GM18907 (cell line): ENCODE measurements at regions not wholly inside any gene's neighbourhood (a gene's known extent, or its start where the extent isn't known, plus 50 kb on each side); places are given as distances from the start of the nearest gene placed in this dataset.
A peak's percentile ranks its signal among the peaks of the same experiment; 100 is the strongest.

Experiments
- ATAC-seq: cut with Tn5 transposase; IDR thresholded peaks from one replicate; pipeline ENCODE4 v1.9.1; 2021; ENCODE audit warnings: mild to moderate bottlenecking, moderate library complexity; ENCODE audit not compliant: unreplicated experiment

DNA sequence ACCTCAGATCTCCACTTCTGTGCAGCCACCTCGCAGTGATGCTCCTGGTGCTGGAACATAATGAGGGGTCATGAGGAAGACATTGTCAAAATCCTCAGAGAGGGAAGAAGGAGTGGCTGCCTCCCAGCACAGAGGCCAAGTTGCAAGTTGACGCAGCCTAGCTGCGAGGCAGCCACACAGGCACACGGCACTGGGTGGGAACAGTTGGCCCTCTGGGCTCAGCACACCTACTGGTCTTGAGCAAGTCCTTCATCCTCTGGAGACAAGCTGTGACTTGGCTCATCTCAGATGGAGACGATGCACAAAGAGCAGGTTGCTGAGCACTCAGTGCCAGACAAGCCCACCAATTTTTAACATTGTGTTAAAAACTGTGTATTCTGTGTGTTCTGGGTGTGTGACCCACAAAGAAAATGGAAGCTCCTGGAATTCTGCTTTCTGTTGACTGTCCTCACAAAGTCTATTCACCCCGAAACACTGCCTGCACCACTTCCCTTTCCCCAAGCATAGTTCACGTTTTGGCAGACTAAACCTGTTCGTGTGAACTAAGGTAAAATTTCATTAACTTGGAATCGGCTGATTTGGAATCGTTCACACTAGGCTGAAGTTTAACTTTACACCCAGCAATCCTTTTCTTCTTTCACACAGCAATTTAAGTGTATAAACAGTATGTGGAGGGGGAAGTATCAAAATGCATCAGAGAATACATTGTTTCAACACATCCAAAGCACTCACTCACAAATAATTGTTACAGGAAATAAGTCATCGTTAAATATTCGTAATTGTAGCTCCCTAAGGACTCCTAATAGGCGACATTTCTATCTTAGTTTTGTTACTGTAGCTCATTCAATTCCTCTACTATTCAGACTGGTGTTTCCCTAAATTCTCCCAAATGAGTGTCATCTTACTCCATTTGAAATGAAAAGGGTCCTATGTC is 266.6 kb upstream of the ID2 start:
- no peak for ATAC-seq

DNA sequence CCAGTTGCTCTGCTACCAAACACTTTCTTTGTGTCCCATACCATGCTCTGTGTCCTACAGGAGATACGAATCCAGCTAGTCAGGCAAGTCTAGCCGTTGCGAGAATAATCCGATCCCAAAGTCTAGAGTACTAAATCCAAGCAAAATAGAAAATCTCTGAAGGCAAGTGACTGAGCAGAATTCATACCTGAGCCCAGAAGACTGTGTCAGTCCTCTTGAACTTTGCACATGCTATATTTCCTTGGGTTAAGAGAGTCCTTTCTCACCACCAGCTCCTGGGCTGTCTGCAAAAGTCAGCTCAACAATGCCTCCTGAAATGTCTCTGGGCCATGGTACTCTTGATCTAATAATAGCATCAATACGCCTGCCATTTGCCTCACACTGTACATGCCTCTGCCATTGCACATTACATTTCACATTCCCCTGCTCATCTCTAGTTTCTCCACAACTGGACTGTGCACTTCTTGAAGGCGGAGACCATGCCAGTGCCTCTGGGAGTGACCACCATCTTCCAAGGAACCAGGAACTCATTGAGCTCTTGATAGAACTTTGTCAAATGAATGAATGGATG is 265.8 kb upstream of the ID2 start:
- ATAC-seq: no peak

DNA sequence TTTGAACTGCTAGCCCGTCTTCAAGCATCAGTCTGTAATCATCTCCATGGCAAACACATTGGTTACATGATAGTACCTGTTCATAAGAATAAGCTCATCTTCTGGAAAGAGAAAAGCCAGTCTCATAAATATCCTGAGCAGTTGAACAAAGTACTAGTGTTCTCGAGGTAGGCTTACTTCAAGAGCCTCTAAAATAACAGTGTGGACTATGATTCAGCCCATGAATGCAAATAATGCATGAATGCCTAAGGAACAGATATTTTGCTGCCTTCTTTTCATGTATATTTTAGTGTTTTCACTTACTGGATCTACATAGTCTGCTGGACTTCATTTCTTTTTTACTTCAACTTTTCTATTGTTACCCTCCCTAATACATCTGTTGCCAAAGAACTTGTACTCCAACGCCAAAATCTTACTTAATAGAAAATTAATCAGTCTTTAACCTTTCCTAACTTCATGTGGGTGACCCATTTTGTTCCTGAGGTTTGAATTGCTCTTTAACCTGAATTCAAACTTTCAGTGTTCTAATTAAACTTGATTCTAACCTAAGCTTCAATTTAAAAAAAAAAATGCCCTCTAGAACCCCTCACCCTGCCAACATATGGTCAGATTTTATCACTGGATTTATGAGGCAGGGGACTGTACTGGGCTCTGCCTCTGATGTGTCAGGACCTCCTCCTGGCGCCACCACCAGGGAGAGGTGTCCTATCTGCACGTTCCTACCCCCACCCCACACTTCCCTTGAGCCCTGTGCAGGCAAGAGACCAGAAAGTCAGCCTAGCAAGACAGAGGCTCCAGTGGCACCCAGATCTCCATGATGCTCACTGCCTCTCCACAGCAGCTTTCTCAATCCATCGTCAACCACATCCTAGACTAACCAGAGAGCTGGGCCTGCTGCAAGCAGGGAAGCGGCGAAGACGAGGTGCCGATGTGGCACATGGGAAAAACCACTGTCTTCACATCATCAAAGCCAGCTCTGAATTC is 264.7 kb upstream of the ID2 start:
- ATAC-seq: no peak

DNA sequence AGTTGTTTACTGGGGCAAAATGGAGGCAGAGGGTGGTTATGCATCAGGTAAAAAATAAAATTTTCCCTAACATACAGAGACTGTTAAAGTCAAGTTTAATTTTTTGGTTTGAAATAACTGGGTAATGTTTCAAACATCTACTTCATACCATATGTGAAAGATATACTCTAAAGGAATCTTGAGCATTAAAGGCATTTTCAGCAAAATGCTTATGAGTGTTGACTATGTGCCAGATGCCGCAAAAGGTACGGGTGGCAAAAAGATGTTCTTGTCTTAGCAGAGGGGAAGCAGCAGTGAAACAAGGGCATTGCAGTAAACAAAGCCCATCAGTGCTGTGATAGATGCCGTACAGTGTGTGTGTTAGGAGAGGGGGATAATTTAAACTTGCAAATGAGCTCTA is 263.1 kb upstream of the ID2 start:
- no peak for ATAC-seq

DNA sequence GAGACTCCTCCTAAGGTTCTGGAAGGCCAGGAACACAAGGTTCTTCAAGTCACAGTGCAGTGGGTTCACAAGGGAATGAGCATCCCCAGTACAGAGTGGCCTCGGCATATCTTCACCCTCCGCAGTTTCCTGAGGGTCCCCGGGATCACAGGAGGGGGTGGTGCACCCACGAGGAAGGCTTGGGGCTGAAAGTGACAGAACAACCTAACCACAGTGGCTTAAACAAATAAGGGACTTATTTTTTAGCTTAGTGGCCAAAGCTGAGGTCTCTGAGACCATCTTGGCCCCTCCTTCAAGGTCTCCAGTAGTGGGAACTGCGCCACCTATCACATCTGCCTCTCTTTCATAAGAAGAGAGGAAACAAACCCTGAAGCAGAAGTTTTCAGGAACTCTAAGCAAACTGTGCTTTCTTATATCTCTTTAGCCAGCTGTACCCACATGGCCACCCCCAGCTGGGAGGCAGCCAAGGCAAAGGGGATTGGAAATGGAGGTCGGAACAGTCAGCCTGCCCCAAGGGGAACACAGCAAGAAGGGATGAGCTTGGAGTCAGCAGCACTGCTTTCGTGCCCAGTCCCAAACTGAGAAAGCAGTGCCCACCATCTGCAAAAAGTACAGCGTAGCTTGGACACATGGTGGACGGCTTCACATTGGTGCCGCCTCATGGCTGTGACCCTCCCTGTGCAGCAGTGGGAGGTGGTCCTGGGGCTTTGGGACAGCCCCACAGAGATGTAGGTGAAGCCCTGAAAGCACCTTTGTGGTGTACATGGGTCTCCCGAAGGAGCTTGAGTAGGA is 260.0 kb upstream of the ID2 start:
- peak; percentile 92 for ATAC-seq

DNA sequence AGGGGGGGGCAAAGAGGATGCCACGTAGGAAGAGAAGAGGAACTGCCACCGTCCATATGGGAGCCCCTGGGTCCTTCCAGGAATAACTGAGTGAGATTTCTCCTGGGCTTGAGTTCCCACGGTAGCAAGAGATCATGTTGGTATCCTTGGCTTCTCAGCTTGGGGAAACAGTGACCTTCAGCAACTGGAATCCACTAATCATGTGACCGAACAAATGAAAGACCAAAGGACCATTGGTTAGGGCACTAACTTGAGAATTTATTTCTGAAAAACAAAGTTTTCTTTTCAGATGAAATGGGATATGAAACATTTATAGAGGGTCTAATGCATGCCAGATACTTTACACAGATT is 259.4 kb upstream of the ID2 start:
- ATAC-seq: no peak

DNA sequence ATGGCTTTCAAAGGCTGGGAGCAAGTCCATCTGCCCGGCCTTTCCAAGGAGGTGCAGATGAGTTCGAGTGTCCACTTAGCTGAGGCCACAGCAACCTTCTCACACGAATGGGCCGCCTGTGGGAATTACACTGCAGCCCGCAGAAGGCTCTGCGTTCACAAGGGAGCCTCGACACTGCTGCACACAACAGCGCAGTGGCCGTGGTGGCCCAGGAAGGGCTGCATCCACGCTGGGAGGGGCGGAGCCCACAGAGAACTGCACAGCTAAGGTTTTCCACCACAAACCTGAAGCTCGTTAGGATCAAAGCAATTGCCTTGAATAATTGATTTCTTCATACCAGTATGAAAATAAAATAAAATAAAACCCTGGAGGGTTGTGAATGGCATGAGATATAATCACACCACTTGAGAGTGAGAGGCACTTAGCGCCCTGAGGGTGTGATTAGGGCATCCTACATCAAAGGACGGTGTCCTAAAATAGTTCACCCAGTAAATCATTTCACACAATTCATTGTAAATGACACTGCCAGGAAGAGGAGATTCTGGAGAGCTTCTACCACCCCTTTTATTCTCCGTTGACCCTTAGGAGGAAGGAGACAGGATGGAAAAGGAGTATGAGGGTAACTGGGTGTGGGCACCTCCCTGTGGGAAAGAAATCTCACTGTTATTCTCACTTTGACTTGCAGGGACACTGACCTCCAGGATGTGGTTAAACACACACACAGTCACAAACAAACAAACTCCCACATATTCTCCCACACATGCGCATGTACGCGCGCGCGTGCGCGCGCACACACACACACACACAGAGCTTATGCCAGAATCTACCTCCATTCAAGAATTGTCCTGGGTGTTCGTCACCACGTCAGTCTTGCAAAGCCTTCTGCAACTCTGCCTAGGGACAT is 256.6 kb upstream of the ID2 start:
- ATAC-seq: no peak

DNA sequence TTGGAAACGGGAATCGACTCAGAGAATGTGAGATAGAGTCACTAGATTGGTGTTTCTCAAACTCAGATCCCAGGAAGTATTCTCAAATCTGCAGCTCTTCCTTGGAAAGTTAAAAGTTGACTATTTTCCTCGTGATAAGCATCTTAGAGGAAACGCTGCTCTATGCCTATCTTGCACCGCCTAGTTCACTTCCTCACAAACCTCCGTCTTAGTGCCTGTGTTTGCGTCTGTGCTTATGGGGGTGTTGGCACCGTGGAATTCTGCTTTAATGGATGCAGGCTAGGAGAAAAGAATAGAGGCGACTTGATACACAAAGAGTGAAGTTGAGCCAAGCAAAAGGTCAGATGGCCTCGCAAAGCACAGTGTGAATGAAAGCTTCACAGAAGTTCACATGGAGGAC is 255.3 kb upstream of the ID2 start:
- ATAC-seq: no peak

DNA sequence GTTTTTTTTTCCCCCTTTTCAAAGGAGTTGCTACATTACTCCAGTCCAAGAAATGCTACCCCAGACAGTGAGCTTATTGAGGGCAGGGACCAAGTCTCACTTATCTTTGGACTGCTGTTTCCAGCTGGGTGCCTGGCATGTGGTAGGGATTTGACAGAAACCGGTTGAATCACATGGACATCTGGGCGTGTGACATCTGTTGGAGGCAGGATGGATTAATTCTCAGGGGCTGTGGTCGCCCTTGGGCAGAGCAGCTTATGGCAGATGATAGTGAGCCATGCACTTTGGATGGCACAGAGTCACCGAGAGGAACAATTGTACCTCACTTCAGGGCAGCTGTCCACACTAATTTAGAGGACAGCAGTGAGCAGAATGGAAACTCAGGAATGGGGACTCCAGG is 254.6 kb upstream of the ID2 start:
- ATAC-seq: no peak

DNA sequence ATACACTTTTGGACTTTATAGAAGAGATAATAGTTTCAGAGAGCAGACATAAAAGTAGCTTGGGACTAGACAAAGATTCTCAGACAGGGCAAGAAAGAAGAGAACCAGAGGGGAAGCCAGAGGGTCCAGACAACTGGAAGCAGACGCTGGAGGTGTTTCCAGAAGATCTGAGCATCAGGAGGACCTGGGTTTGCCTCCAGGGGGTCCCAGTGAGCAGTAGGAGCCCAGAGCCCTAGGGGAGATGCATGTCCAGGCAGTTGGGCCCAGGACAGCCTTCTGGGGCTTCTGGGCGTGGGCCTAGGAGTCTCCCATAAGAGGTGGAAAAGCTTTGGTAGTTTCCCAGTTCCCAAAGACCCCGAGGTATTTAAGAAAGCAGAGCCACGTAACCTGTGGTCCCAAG is 251.2 kb upstream of the ID2 start:
- no peak for ATAC-seq

DNA sequence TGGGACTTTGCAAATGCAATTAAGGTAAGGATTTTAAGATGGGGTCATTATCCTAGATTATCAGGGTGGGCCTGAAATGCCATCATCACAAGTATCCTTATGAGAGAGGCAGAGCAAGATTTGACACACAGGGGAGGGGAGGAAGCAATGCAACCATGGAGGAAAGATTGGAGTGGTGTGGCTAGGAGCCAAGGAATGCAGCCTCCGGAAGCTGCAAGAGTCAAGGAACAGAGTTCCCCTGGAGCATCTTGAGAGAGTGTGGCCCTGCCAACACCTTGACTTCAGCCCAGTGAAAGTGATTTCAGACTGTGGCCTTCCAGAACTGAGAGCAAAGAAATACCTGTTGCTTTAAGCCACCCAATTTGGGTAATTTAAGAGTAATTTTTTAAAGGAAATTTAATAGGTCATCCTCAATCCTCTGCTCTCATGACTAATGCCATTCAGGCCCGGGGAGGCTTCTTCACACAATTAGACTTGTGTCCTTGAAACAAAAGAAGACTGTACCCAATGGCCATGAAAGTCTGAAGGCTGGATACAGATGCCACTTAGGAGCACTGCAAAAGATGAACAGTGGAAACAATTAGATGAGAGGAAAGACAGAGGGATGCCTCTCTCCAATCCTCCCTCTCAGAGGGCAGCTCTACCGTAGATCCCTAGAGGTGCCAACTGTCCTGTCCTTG is 250.3 kb upstream of the ID2 start:
- no peak for ATAC-seq

DNA sequence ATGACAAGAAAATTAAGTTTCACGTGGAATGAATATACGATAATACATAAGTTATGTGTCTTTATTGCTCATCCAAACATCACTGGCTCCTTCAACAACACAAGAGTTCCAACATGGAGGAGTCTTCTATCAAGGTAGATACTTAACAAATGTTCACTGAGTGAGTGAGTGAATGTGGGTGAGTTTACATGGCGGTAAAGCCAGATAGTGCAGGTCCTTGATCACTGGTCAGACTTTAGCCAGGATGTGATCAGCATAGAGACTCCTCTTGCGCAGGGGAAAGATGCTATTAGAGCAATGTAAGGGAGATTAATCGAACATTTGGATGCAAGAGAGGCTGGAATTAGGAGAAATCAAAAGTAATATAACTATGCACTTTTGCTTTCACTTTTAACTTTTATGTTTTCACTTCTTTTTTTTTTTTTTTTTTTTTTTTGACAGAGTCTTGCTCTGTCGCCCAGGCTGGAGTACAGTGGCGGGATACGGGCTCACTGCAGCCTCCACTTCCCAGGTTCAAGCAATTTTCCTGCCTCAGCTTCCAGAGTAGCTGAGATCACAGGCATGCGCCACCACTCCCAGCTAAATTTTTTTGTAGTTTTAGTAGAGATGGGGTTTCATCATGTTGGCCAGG is 249.0 kb upstream of the ID2 start:
- ATAC-seq: peak; percentile 51

DNA sequence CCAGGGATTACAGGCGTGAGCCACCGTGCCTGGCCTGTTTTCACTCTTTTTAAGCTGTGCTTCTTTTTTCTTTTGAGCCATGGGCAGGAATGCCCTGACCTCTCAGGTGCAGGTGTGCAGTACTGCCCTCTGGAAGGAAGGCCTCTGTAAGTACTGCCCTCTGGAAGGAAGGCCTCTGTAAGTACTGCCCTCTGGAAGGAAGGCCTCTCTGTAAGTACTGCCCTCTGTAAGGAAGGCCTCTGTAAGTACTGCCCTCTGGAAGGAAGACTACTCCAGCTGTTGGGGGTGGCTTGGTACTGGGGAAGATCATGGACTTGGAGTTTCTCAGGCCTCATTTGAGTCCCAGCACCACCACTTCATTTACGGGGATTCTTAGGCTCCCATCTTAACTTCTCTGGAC is 248.5 kb upstream of the ID2 start:
- no peak for ATAC-seq

DNA sequence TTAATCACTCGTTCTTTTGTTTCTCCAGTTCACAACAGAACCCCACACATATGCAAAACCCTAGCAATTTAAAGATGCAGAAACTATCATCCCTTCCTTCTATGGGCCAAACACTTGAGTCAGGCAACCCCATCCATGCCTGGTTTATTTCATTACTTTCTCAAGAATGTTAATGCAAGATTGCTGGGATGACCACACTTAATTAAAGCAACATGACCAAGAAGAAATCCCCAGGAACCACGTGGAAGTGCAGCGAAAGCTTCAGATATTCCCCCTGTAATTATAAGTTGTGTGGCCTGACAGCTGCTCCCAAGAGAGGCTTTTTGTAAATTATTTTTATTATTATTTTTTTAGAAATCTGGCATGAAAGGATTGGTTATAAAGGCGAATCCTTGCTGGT is 246.2 kb upstream of the ID2 start:
- no peak for ATAC-seq

DNA sequence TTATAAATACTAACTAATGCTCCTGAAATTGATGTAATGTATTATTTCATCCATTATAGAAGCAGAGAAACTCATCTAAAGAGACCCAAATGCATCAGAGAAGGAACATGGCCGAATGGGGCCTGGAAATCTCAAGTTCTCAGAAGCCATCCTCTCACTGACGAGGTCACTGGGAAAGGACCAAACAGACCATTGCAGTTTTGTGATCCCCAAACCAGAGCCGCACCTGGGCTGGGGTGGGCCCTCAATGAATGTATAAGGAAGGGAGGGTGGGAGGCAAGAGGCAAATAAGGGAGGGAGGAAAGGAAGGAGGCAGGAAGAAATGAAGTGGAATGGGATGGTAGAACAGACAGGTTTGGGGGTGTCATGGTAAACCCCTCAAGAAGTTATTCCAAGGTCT is 245.3 kb upstream of the ID2 start:
- ATAC-seq: no peak

DNA sequence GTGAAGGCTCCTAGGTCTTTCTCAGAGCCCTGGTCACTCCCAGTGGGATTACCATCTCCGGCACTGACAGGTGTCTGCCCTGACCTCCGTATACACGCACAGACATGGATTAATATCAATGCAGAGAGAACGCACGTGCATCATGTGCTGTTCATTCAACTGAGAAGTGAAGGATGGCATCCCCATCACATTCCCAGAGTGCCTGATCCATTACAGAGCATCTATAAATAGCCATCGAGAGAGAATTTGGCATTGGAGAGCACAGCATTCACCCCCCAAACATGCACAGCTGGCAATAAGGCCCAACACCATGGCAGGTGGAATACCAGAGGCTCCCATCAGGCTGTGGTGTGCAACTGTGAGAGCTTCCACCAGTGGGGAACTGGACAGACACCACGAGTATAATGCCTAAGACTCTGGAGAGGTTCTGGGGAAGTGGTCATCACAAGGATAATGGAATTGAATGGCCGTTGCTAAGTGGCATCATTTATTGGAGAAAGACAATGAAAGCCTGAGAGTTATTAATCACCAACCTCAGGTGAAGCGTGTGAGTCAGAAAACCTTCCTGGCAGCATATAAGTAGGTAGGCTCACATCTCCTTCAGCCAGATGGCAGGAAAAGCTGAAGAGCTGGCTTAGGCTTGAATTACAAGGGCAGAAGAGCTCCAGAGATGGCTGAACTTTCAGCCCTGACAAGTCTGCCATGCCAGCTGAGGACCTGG is 244.5 kb upstream of the ID2 start:
- ATAC-seq: no peak

DNA sequence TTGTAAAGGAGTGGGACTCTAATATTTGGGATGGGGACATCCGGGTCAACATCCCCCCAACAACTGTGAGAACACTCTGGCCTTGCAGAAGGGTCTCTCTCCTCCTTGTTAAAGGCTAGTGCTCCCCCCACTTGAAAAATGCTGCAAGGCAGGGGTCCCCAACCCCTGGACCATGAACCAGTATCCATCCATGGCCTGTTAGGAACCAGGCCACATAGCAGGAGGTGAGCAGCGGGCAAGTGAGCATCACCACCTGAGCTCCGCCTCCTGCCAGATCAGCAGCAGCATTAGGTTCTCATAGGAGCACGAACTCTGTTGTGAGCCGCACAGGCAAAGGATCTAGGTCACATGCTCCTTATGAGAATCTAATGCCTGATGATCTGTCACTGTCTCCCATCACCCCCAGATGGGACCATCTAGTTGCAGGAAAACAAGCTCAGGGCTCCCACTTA is 243.9 kb upstream of the ID2 start:
- ATAC-seq: no peak

DNA sequence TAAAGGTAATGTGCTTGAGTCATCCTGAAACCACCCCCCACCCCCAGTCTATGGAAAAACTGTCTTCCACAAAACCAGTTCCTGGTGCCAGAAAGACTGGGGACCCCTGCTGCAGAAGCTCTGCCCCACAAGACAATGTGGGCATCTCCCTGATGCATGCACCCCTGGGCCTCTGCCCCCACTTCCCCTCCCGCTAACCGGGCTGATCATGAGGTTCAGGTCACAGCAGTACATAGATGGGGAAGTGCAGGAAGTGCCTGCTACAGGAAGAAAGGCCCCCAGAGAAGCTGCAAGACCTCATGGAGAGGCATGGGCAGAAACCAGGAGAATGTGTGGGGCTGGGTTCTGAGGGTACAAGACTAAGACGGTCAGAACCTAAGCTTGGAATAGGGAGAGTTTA is 243.4 kb upstream of the ID2 start:
- no peak for ATAC-seq
